Aorta (tissue), 5 donors: ENCODE measurements at regions not wholly inside any gene's neighbourhood (a gene's known extent, or its start where the extent isn't known, plus 50 kb on each side); places are given as distances from the start of the nearest gene placed in this dataset.
"Not testable (repeated sequence)": the region's sequence is repeated elsewhere in the genome, so short reads cannot be mapped to it uniquely, and the experiment has no call there.

Experiments
- ATAC-seq: fragments of 200-7000 bp; cut with Tn5 transposase; one replicate; pipeline ENCODE4 v1.9.1; 2022; ENCODE audit warnings: moderate library complexity; ENCODE audit not compliant: low FRiP score
- DNase-seq, 2 donors: peaks; one replicate each; pipeline ENCODE4 v3.0.0-alpha.2; 2020
- H3K27ac ChIP-seq, 2 donors: one replicate each; pipeline ENCODE4 v1.5.1; 2013; ENCODE audit warnings: low read length in 2 of 2, mild to moderate bottlenecking in 2 of 2, moderate library complexity in 2 of 2, control low read depth in 1 of 2, inconsistent platforms in 1 of 2, low read depth in 1 of 2
- H3K27me3 ChIP-seq, 2 donors: one replicate each; pipeline ENCODE4 v1.6.1; 2013; ENCODE audit warnings: control low read depth in 1 of 2, low read length in 1 of 2, mild to moderate bottlenecking in 1 of 2, moderate library complexity in 1 of 2; ENCODE audit not compliant: insufficient read depth in 2 of 2, control insufficient read depth in 1 of 2
- H3K36me3 ChIP-seq, 2 donors: one replicate each; pipeline ENCODE4 v1.6.1; 2013; ENCODE audit warnings: control low read depth in 1 of 2, low read length in 1 of 2, mild to moderate bottlenecking in 1 of 2; ENCODE audit not compliant: insufficient read depth in 2 of 2, control insufficient read depth in 1 of 2
- H3K4me1 ChIP-seq, 2 donors: one replicate each; pipeline ENCODE4 v1.6.1; 2013; ENCODE audit warnings: low read length in 2 of 2, control low read depth in 1 of 2, mild to moderate bottlenecking in 1 of 2, moderate library complexity in 1 of 2; ENCODE audit not compliant: insufficient read depth in 2 of 2, control insufficient read depth in 1 of 2
- H3K4me3 ChIP-seq, 2 donors: one replicate each; pipeline ENCODE4 v1.5.1; 2013; ENCODE audit warnings: low read length in 2 of 2, control low read depth in 1 of 2, mild to moderate bottlenecking in 1 of 2
- H3K9me3 ChIP-seq: one replicate; pipeline ENCODE4 v1.6.1; 2013; ENCODE audit warnings: mild to moderate bottlenecking, low read length; ENCODE audit not compliant: control insufficient read depth
- WGBS, 2 donors: extraction: QIAGEN DNeasy Blood & Tissue Kit; methylation state at CpG; one replicate each; pipeline ENCODE4 v1.1.7; 2013; 5-methylcytosine and 5-hydroxymethylcytosine counted together
- intact Hi-C, 2 donors: fragments of 100-400 bp; cut with DNase I; formaldehyde crosslinking; loops; one replicate each; pipeline versions ENCODE4 v1.14.2 to v1.15.0; 2022
- donor health status: healthy with polysubstance abuse.
- donor health status: Bipolar disorder and iron deficiency.
- donor health status: DM: no; HTN: no; CAD: no.
- donor health status: DM: no; HTN: no; CAD: no.
- donor health status: DM: yes; HTN: yes; CAD: no.

GRCh38 chr2:242108797-242109500, 239.4 kb downstream of the RTP5 start:
- DNase-seq, H3K27ac ChIP-seq, H3K9me3 ChIP-seq, H3K4me1 ChIP-seq, H3K4me3 ChIP-seq, intact Hi-C loops, ATAC-seq, H3K36me3 ChIP-seq, H3K27me3 ChIP-seq: not testable (repeated sequence)
- 92 to 95% methylated on average over 1 to 2 of the region's 2 CpGs for WGBS, 2 donors

- intact Hi-C loops, DNase-seq, H3K36me3 ChIP-seq, H3K4me1 ChIP-seq, H3K9me3 ChIP-seq, H3K4me3 ChIP-seq, H3K27ac ChIP-seq, ATAC-seq, H3K27me3 ChIP-seq: not testable (repeated sequence)
- WGBS, 2 donors, result 86 to 88% methylated on average over 8 to 9 of the region's 10 CpGs
Observed at GRCh38 chr2:242109819-242110218, 240.3 kb downstream of the RTP5 start.

- H3K27ac ChIP-seq, H3K36me3 ChIP-seq, H3K4me3 ChIP-seq, DNase-seq, ATAC-seq, H3K27me3 ChIP-seq, H3K4me1 ChIP-seq, intact Hi-C loops, H3K9me3 ChIP-seq: not testable (repeated sequence)
- 91 to 95% methylated on average over 4 of the region's 4 CpGs for WGBS, 2 donors
Observed at GRCh38 chr2:242111954-242112353, 242.4 kb downstream of the RTP5 start.

- H3K9me3 ChIP-seq, H3K27ac ChIP-seq, intact Hi-C loops, DNase-seq, H3K27me3 ChIP-seq, H3K36me3 ChIP-seq, H3K4me3 ChIP-seq, ATAC-seq, H3K4me1 ChIP-seq: not testable (repeated sequence)
- 48 to 58% methylated on average over 3 of the region's 3 CpGs for WGBS, 2 donors
Observed at GRCh38 chr2:242113492-242113891, 244.0 kb downstream of the RTP5 start.

- ATAC-seq, H3K27ac ChIP-seq, DNase-seq, H3K27me3 ChIP-seq, H3K4me1 ChIP-seq, H3K9me3 ChIP-seq, intact Hi-C loops, H3K4me3 ChIP-seq, H3K36me3 ChIP-seq: not testable (repeated sequence)
- 63 to 67% methylated on average over 1 of the region's 2 CpGs for WGBS, 2 donors
Observed at GRCh38 chr2:242116676-242117075, 247.1 kb downstream of the RTP5 start.

GRCh38 chr2:242117305-242117704, 247.8 kb downstream of the RTP5 start:
- H3K27me3 ChIP-seq, H3K27ac ChIP-seq, ATAC-seq, H3K36me3 ChIP-seq, H3K4me3 ChIP-seq, intact Hi-C loops, DNase-seq, H3K9me3 ChIP-seq, H3K4me1 ChIP-seq: not testable (repeated sequence)
- no CpG with 5 or more reads among the region's 3 CpGs for WGBS, 2 donors

- H3K36me3 ChIP-seq, ATAC-seq, H3K4me3 ChIP-seq, H3K9me3 ChIP-seq, DNase-seq, H3K4me1 ChIP-seq, intact Hi-C loops, H3K27me3 ChIP-seq, H3K27ac ChIP-seq: not testable (repeated sequence)
- 69 to 71% methylated on average over 5 of the region's 5 CpGs for WGBS, 2 donors
Observed at GRCh38 chr2:242119682-242120081, 250.2 kb downstream of the RTP5 start.

GRCh38 chr2:242130682-242131081, 261.2 kb downstream of the RTP5 start:
- WGBS, 2 donors, result 93 to 96% methylated on average over 3 of the region's 3 CpGs
- H3K27me3 ChIP-seq, ATAC-seq, H3K9me3 ChIP-seq, DNase-seq, H3K4me3 ChIP-seq, intact Hi-C loops, H3K4me1 ChIP-seq, H3K36me3 ChIP-seq, H3K27ac ChIP-seq: not testable (repeated sequence)

- DNase-seq, H3K36me3 ChIP-seq, H3K4me1 ChIP-seq, intact Hi-C loops, ATAC-seq, H3K27me3 ChIP-seq, H3K27ac ChIP-seq, H3K4me3 ChIP-seq, H3K9me3 ChIP-seq: not testable (repeated sequence)
- 12 to 44% methylated on average over 1 to 2 of the region's 2 CpGs for WGBS, 2 donors
Observed at GRCh38 chr2:242159921-242160320, 290.4 kb downstream of the RTP5 start.
